ENCODE measurements at regions not wholly inside any gene's neighbourhood (a gene's known extent, or its start where the extent isn't known, plus 50 kb on each side); places are given as distances from the start of the nearest gene placed in this dataset.

DNA sequence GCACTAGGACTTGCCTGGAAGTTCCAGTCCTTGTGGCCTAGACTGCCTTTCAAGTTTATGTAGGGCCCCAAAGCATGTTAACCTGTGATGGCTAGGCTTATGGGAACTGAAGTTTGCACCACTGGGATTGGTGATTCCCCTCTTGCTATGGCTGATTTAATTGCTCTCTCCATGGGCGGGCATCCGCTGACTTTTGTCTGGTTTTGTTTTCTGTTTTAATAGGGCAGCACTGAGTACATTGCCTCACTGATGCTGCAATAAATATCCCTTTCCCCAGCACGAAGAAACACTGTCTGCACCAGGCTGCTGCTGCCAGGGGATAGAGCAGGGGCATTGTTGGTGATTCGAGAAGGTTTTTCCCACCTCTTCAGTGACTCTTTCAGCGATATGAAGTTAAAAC is 73.3 kb upstream of the PDE4B start:
- Mint-ChIP-seq H3K9me3 (peaks cover 2% of the 10 kb centered on the region), H3K36me3 (ENCODE audit: low read depth) (no peaks in the 10 kb centered on the region), H3K27me3 (ENCODE audit: low read depth) (peaks cover 30% of the 10 kb centered on the region), H3K27ac (ENCODE audit: unreplicated experiment) (no peak overlapping the region), H3K4me1 (no peaks in the 10 kb centered on the region), H3K4me3 (no peak overlapping the region)
- TF ChIP-seq, protein P1, sequence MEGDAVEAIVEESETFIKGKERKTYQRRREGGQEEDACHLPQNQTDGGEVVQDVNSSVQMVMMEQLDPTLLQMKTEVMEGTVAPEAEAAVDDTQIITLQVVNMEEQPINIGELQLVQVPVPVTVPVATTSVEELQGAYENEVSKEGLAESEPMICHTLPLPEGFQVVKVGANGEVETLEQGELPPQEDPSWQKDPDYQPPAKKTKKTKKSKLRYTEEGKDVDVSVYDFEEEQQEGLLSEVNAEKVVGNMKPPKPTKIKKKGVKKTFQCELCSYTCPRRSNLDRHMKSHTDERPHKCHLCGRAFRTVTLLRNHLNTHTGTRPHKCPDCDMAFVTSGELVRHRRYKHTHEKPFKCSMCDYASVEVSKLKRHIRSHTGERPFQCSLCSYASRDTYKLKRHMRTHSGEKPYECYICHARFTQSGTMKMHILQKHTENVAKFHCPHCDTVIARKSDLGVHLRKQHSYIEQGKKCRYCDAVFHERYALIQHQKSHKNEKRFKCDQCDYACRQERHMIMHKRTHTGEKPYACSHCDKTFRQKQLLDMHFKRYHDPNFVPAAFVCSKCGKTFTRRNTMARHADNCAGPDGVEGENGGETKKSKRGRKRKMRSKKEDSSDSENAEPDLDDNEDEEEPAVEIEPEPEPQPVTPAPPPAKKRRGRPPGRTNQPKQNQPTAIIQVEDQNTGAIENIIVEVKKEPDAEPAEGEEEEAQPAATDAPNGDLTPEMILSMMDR (conservative IDR thresholded peaks at IDR 0.05) = no peak
- DNase-seq (ENCODE audit: low read depth, low spot score) = no peak

- no peak for DNase-seq (ENCODE audit: low read depth, low spot score)
- peaks cover 2% of the 10 kb centered on the region for H3K9me3 Mint-ChIP-seq
- H3K4me3 Mint-ChIP-seq = no peak overlapping the region
Observed at GRCh38 chr1:65722461-65722860, 70.2 kb upstream of the PDE4B start.

GRCh38 chr1:65724151-65724550 is 68.5 kb upstream of the PDE4B start:
- Mint-ChIP-seq H3K4me3 (no peak overlapping the region), H3K36me3 (ENCODE audit: low read depth) (no peaks in the 10 kb centered on the region), H3K27me3 (ENCODE audit: low read depth) (peaks cover 28% of the 10 kb centered on the region), H3K9me3 (peaks cover 2% of the 10 kb centered on the region), H3K27ac (ENCODE audit: unreplicated experiment) (no peak overlapping the region), H3K4me1 (no peaks in the 10 kb centered on the region)
- DNase-seq (ENCODE audit: low read depth, low spot score) = no peak
- TF ChIP-seq, protein P1 (conservative IDR thresholded peaks at IDR 0.05) = no peak

More at GRCh38 chr1:65722461-65722860, 70.2 kb upstream of the PDE4B start:
- H3K27ac Mint-ChIP-seq (ENCODE audit: unreplicated experiment) = no peak overlapping the region
- TF ChIP-seq, protein P1 (conservative IDR thresholded peaks at IDR 0.05) = no peak
- no peaks in the 10 kb centered on the region for H3K36me3 Mint-ChIP-seq (ENCODE audit: low read depth)
- H3K4me1 Mint-ChIP-seq = no peaks in the 10 kb centered on the region
- H3K27me3 Mint-ChIP-seq (ENCODE audit: low read depth) = peaks cover 23% of the 10 kb centered on the region

DNA sequence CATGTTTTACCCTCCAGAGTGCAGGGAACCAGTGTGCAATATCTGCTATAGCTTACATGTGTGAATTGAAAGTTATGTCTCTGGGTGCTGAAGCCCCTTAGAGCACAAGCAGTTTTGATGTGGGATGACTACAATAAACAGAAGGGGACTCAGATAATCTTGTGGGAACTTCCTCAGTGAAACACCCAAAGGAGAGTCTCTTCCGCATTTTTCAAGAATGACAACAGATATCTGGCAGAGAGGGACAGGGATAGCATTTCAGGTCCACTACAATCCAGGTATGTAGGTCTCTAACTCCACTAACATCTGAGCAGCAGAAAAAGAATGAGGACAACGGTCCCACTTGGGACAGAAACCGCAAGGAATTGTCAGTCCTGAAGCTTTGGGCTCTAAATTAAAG is 67.6 kb upstream of the PDE4B start:
- H3K27me3 Mint-ChIP-seq (ENCODE audit: low read depth) = peaks cover 26% of the 10 kb centered on the region
- no peak for DNase-seq (ENCODE audit: low read depth, low spot score)
- TF ChIP-seq, protein P1 (conservative IDR thresholded peaks at IDR 0.05) = no peak
- H3K36me3 Mint-ChIP-seq (ENCODE audit: low read depth) = no peaks in the 10 kb centered on the region
- H3K4me1 Mint-ChIP-seq = no peaks in the 10 kb centered on the region
- H3K9me3 Mint-ChIP-seq = peaks cover 2% of the 10 kb centered on the region
- no peak overlapping the region for H3K4me3 Mint-ChIP-seq
- H3K27ac Mint-ChIP-seq (ENCODE audit: unreplicated experiment) = no peak overlapping the region

- H3K4me3 Mint-ChIP-seq = no peak overlapping the region
- peaks cover 2% of the 10 kb centered on the region for H3K9me3 Mint-ChIP-seq
- no peaks in the 10 kb centered on the region for H3K36me3 Mint-ChIP-seq (ENCODE audit: low read depth)
- no peak for DNase-seq (ENCODE audit: low read depth, low spot score)
- no peaks in the 10 kb centered on the region for H3K4me1 Mint-ChIP-seq
- H3K27ac Mint-ChIP-seq (ENCODE audit: unreplicated experiment) = no peak overlapping the region
- peaks cover 31% of the 10 kb centered on the region for H3K27me3 Mint-ChIP-seq (ENCODE audit: low read depth)
- TF ChIP-seq, protein P1 (conservative IDR thresholded peaks at IDR 0.05) = no peak
Observed at GRCh38 chr1:65728504-65728903, 64.2 kb upstream of the PDE4B start.

DNA sequence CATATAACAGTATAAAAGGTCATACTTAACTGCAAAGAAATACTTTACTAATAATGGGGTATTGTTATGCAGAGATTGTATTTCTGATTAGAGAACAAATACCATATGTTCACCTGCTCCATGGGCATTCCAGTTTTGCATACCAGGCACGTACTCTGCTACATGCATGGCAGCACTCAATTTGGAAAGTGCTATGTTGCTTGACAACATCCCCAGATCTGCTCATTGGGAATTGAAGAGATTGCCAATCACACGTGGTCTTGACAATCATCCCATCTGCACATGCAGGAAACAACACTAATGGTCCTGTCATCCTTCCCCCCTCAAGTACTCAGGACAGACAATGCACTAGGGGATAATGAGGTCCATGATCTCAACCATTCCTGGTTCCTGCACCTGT is 63.4 kb upstream of the PDE4B start:
- no peak for DNase-seq (ENCODE audit: low read depth, low spot score)
- Mint-ChIP-seq H3K4me1 (no peaks in the 10 kb centered on the region), H3K4me3 (no peak overlapping the region), H3K27ac (ENCODE audit: unreplicated experiment) (no peak overlapping the region), H3K36me3 (ENCODE audit: low read depth) (no peaks in the 10 kb centered on the region), H3K27me3 (ENCODE audit: low read depth) (peaks cover 31% of the 10 kb centered on the region), H3K9me3 (no peaks in the 10 kb centered on the region)
- TF ChIP-seq, protein P1 (conservative IDR thresholded peaks at IDR 0.05) = no peak

Measured in neural crest cell (in vitro differentiated cells).